ENCODE measurements at regions not wholly inside any gene's neighbourhood (a gene's known extent, or its start where the extent isn't known, plus 50 kb on each side); places are given as distances from the start of the nearest gene placed in this dataset.

DNA sequence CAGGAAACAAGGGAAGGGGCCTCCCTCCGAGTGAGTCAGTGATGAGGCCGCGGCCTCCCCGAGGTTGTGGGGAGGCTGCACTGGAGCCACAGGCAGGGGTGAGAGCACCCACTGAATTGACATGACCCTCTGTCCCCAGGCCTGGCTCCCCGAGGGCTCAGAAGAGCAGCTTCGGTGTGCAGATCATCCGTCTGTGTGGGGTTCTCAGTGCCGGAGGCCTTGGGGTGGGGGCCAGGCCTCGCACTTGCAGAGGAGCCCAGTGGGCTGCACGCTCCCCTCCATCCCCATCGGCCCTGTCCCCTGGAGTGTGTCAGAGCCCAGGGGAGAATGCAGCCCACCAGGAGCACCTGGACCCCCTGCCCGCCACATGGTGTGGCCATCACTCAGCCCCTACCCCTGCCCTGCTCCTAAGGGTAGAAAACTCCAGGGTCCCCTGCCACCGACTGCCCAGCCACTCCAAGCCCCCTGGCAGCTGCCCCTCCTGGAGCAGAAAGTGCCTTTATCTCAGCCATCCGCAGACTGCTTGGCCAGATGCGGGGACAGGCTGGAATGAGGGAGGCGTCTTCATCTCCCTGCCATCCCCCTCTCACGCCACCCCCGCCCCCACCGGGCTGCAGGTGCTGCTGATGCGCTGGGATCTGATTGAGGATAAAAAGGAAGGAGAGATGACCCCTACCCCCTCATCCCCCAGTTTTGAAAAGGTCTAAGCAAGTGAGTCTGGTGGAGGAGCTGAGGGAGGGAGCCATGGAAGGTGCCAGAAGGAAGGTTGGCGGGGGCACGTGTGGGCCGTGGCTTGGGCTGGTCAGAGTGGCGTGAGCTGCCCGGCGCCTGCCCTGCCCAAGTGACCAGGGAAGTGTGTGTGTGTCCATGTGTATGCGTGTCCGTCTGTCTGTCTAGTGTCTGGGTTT, 358.3 kb downstream of the SEC14L1 start:
- Histone ChIP-seq H4K5ac (ENCODE audit: insufficient read length, low read depth, low read length) (no peak overlapping the region), H2BK5ac (ENCODE audit: low read depth, low read length) (no peak overlapping the region), H3K18ac (ENCODE audit: extremely low read depth, low read length) (no peak overlapping the region), H3K4me1 (replicated peaks in 1 of 4; ENCODE audit: control insufficient read depth in 3 of 4, insufficient read depth in 4 of 4, low read length in 3 of 4) (peaks cover 0 to 5% (median 3%) of the 10 kb centered on the region in 4 experiments; a peak in 5 of 7 replicates), H2BK12ac (ENCODE audit: low read depth, low read length) (no peak overlapping the region), H3K36me3 (ENCODE audit: control insufficient read depth in 2 of 4, insufficient read depth in 4 of 4, low read length in 3 of 4) (peaks cover 0 to 17% (median 13%) of the 10 kb centered on the region in 4 experiments; a peak in 5 of 8 replicates), H3K79me1 (ENCODE audit: low read depth, low read length) (peaks cover 2% of the 10 kb centered on the region; the same call in 1 of the 2 replicates), H4K8ac (ENCODE audit: extremely low read depth, insufficient read depth, low read length) (no peak overlapping the region), H3K27ac (ENCODE audit: low read depth, low read length) (no peak overlapping the region), H3K23ac (ENCODE audit: insufficient read length) (no peak overlapping the region), H3K4me2 (ENCODE audit: insufficient read depth in 1 of 2, low read depth in 2 of 2, low read length in 2 of 2) (no peak overlapping the region), H2BK120ac (replicated peaks; ENCODE audit: low read depth, low read length) (no peak overlapping the region), H3K23me2 (ENCODE audit: low read depth, low read length) (no peaks in the 10 kb centered on the region), H3K4ac (replicated peaks; ENCODE audit: insufficient read length, low read depth, low read length) (no peak overlapping the region), H4K20me1 (replicated peaks in 1 of 2; ENCODE audit: control insufficient read depth in 1 of 2, insufficient read depth in 2 of 2, low read length in 2 of 2) (peaks cover 2 to 3% of the 10 kb centered on the region in 2 experiments), H4K91ac (replicated peaks; ENCODE audit: insufficient read length, low read length) (no peak overlapping the region), H3K14ac (ENCODE audit: insufficient read length) (no peak overlapping the region), H2AK5ac (ENCODE audit: low read depth, low read length) (no peak overlapping the region), H3K56ac (replicated peaks; ENCODE audit: insufficient read length, low read depth, low read length) (no peak overlapping the region), H3K9me3 (ENCODE audit: insufficient read depth in 2 of 2, low read depth in 1 of 2, low read length in 1 of 2) (no peaks in the 10 kb centered on the region), H3K9ac (replicated peaks in 1 of 4; ENCODE audit: extremely low read depth in 1 of 4, low read depth in 3 of 4, low read length in 3 of 4) (no peak overlapping the region), H3K4me3 (ENCODE audit: extremely low read depth in 1 of 4, insufficient read depth in 2 of 4, low read depth in 3 of 4, low read length in 4 of 4) (no peak overlapping the region), H2AFZ (ENCODE audit: low read length) (no peak overlapping the region), H3K27me3 (replicated peaks in 1 of 4; ENCODE audit: control insufficient read depth in 3 of 4, extremely low read depth in 1 of 4, insufficient read depth in 3 of 4, low read length in 3 of 4) (no peaks in the 10 kb centered on the region), H2BK20ac (ENCODE audit: low read length) (no peak overlapping the region), H3K79me2 (ENCODE audit: control insufficient read depth in 1 of 2, insufficient read depth in 2 of 2, low read length in 2 of 2) (no peaks in the 10 kb centered on the region), H2BK15ac (ENCODE audit: low read length) (no peak overlapping the region)
- POLR2A ChIA-PET (ENCODE audit: partially characterized antibody), result no interaction called here
- TF ChIP-seq TAF1 (IDR thresholded peaks at IDR 0.05; ENCODE audit: low read depth, low read length), result no peak
- no peak for TF ChIP-seq CBX5 (IDR thresholded peaks at IDR 0.05; ENCODE audit: low read depth, low read length)
- no peak for TF ChIP-seq KDM1A (IDR thresholded peaks at IDR 0.05; ENCODE audit: borderline replicate concordance, low read length)
- CTCF ChIA-PET (ENCODE audit: partially characterized antibody), result interaction anchor here (1.1 to 2.0 kb wide), 2 partner anchors 28 to 70 kb away, joined by 3 to 7 read pairs; no protein-coding TSS in a partner anchor
- no peak for FAIRE-seq
- 96% methylated on average over 22 of the region's 28 CpGs; no CpG with 5 or more reads in 1 of the 2 experiments for WGBS, 2 experiments (ENCODE audit: extremely low coverage in 1 of 2, insufficient coverage in 1 of 2, insufficient read length in 1 of 2, insufficient replicate concordance in 2 of 2, low coverage in 1 of 2, low lambda C conversion rate in 2 of 2, missing lambda C conversion rate in 1 of 2)
- no peak for DNase-seq (ENCODE audit: low read depth in 1 of 2, low spot score in 2 of 2)
